Panc1 (cell line): ENCODE measurements at regions not wholly inside any gene's neighbourhood (a gene's known extent, or its start where the extent isn't known, plus 50 kb on each side); places are given as distances from the start of the nearest gene placed in this dataset.
"Not testable (repeated sequence)": the region's sequence is repeated elsewhere in the genome, so short reads cannot be mapped to it uniquely, and the experiment has no call there.

ENCODE experiments used
- ATAC-seq: fragments of 200-7000 bp; cut with Tn5 transposase; 2 replicates; pipeline ENCODE4 v1.9.1; 2020; ENCODE audit warnings: mild to moderate bottlenecking, moderate library complexity
- BruUV-seq: library from RNA; stranded (reverse); fragments of 400-500 nt; replicated peaks from 2 replicates; lab custom pipeline; 2021; lab: Mats Ljungman, UMichigan
- CTCF ChIA-PET: fragments of 300-600 bp; sonication (Branson Sonifier 250); formaldehyde crosslinking; loops from one replicate; lab custom pipeline; 2022; ENCODE audit warnings: antibody characterized with exemption; lab: Charles Lee
- POLR2A ChIA-PET: fragments of 300-600 bp; sonication (Branson Sonifier 250); formaldehyde crosslinking; loops from one replicate; lab custom pipeline; 2022; ENCODE audit warnings: antibody characterized with exemption; lab: Charles Lee
- DNase-seq: peaks from one replicate; pipeline ENCODE4 v3.0.0-alpha.2; 2010; ENCODE audit warnings: low read depth, low spot score
- H3K27ac ChIP-seq: 2 replicates; pipeline ENCODE4 v1.5.1; 2011; ENCODE audit warnings: mild to moderate bottlenecking, low read length, inconsistent platforms
- H3K27me3 ChIP-seq: fragments of 200-500 bp; sonication (Bioruptor generic); 2 replicates; pipeline ENCODE4 v1.6.0; 2014; ENCODE audit warnings: low read length, inconsistent platforms; ENCODE audit not compliant: control insufficient read depth, insufficient read depth
- H3K36me3 ChIP-seq: fragments of 200-500 bp; sonication (Bioruptor generic); 2 replicates; pipeline ENCODE4 v1.5.1; 2014; ENCODE audit warnings: inconsistent platforms, mild to moderate bottlenecking, low read length, moderate library complexity; ENCODE audit not compliant: control insufficient read depth, insufficient read depth
- H3K4me1 ChIP-seq: 2 replicates; pipeline ENCODE4 v1.5.1; 2011; ENCODE audit warnings: inconsistent platforms, mild to moderate bottlenecking, low read length, moderate library complexity; ENCODE audit not compliant: control insufficient read depth, insufficient read depth
- H3K4me3 ChIP-seq, 2 experiments: 2 replicates each; pipeline ENCODE4 v1.5.1; 2011 to 2012; ENCODE audit warnings: low read depth in 2 of 2, low read length in 2 of 2, mild to moderate bottlenecking in 2 of 2, inconsistent platforms in 1 of 2, moderate library complexity in 1 of 2
- H3K9me3 ChIP-seq: fragments of 200-500 bp; sonication (Bioruptor generic); 2 replicates; pipeline ENCODE4 v1.5.1; 2014; ENCODE audit warnings: low read depth, mild to moderate bottlenecking, inconsistent platforms, low read length, moderate library complexity; ENCODE audit not compliant: control insufficient read depth, insufficient read depth
- in situ Hi-C: cut with HindIII; loops from 2 replicates; pipeline ENCODE4 v1.10.0; 2016; ENCODE audit warnings: low sequenced_read_pairs, low pct_unique_long_range_greater_than_20kb
- intact Hi-C: fragments of 100-400 bp; cut with micrococcal nuclease; formaldehyde crosslinking; loops from one replicate; pipeline ENCODE4 v1.10.0; 2022; ENCODE audit not compliant: unreplicated experiment

- DNase-seq, BruUV-seq, H3K27ac ChIP-seq, H3K9me3 ChIP-seq, H3K36me3 ChIP-seq, H3K4me1 ChIP-seq, in situ Hi-C loops, CTCF ChIA-PET, H3K27me3 ChIP-seq, ATAC-seq, H3K4me3 ChIP-seq, intact Hi-C loops, POLR2A ChIA-PET: not testable (repeated sequence)
Measured at GRCh38 chr14:19164426-19164825, 197.2 kb downstream of the POTEM start.

- BruUV-seq, H3K9me3 ChIP-seq, H3K27me3 ChIP-seq, H3K36me3 ChIP-seq, ATAC-seq, POLR2A ChIA-PET, in situ Hi-C loops, intact Hi-C loops, CTCF ChIA-PET, H3K27ac ChIP-seq, DNase-seq, H3K4me3 ChIP-seq, H3K4me1 ChIP-seq: not testable (repeated sequence)
Measured at GRCh38 chr14:19166056-19166455, 198.8 kb downstream of the POTEM start.

- POLR2A ChIA-PET, H3K4me3 ChIP-seq, H3K4me1 ChIP-seq, H3K36me3 ChIP-seq, H3K27ac ChIP-seq, H3K9me3 ChIP-seq, ATAC-seq, intact Hi-C loops, H3K27me3 ChIP-seq, in situ Hi-C loops, CTCF ChIA-PET, BruUV-seq, DNase-seq: not testable (repeated sequence)
Measured at GRCh38 chr14:19167454-19168190, 200.4 kb downstream of the POTEM start.

- BruUV-seq, result not testable (repeated sequence)
Measured at GRCh38 chr14:19168261-19168660, 201.0 kb downstream of the POTEM start.

GRCh38 chr14:19169561-19170362, 202.5 kb downstream of the POTEM start:
- H3K9me3 ChIP-seq, CTCF ChIA-PET, in situ Hi-C loops, H3K27me3 ChIP-seq, BruUV-seq, DNase-seq, intact Hi-C loops, ATAC-seq, H3K27ac ChIP-seq, H3K4me1 ChIP-seq, H3K4me3 ChIP-seq, POLR2A ChIA-PET, H3K36me3 ChIP-seq: not testable (repeated sequence)

More at GRCh38 chr14:19168261-19168660, 201.0 kb downstream of the POTEM start:
- H3K4me1 ChIP-seq, H3K27ac ChIP-seq, ATAC-seq, POLR2A ChIA-PET, DNase-seq, H3K9me3 ChIP-seq, CTCF ChIA-PET, intact Hi-C loops, H3K4me3 ChIP-seq, H3K36me3 ChIP-seq, in situ Hi-C loops, H3K27me3 ChIP-seq: not testable (repeated sequence)

- intact Hi-C loops, CTCF ChIA-PET, ATAC-seq, H3K27me3 ChIP-seq, H3K27ac ChIP-seq, H3K4me1 ChIP-seq, POLR2A ChIA-PET, H3K9me3 ChIP-seq, H3K36me3 ChIP-seq, DNase-seq, in situ Hi-C loops, H3K4me3 ChIP-seq, BruUV-seq: not testable (repeated sequence)
Measured at GRCh38 chr14:19172745-19173144, 205.5 kb downstream of the POTEM start.

GRCh38 chr14:19173188-19173587, 206.0 kb downstream of the POTEM start:
- BruUV-seq, H3K9me3 ChIP-seq, ATAC-seq, H3K4me1 ChIP-seq, POLR2A ChIA-PET, H3K27me3 ChIP-seq, in situ Hi-C loops, DNase-seq, intact Hi-C loops, CTCF ChIA-PET, H3K4me3 ChIP-seq, H3K27ac ChIP-seq, H3K36me3 ChIP-seq: not testable (repeated sequence)
